Neural cell (in vitro differentiated cells): ENCODE measurements at regions not wholly inside any gene's neighbourhood (a gene's known extent, or its start where the extent isn't known, plus 50 kb on each side); places are given as distances from the start of the nearest gene placed in this dataset.

Source experiments
- H2AFZ ChIP-seq: fragments of 200-600, 300-800 bp; sonication (generic), shearing (Covaris generic); 2 replicates; pipeline ENCODE4 v1.6.0; 2014; ENCODE audit warnings: low read depth, mild to moderate bottlenecking, antibody characterized with exemption, low read length, moderate library complexity
- H3F3A ChIP-seq: fragments of 200-600 bp; shearing (Covaris generic); 2 replicates; pipeline ENCODE4 v1.6.1; 2016; ENCODE audit warnings: mild to moderate bottlenecking, moderate library complexity, mixed read lengths, antibody characterized with exemption, low read length; ENCODE audit not compliant: insufficient read depth, poor library complexity, severe bottlenecking
- H3K27ac ChIP-seq: fragments of 200-600, 300-800 bp; sonication (generic), shearing (Covaris generic); 2 replicates; pipeline ENCODE4 v1.5.1; 2014; ENCODE audit warnings: mild to moderate bottlenecking, low read length, moderate library complexity
- H3K27me3 ChIP-seq: fragments of 300-800, 200-600 bp; sonication (generic), shearing (Covaris generic); 2 replicates; pipeline ENCODE4 v1.6.0; 2014; ENCODE audit warnings: mild to moderate bottlenecking, low read depth, low read length, moderate library complexity; ENCODE audit not compliant: insufficient read depth
- H3K36me3 ChIP-seq: fragments of 300-800, 200-600 bp; sonication (generic), shearing (Covaris generic); 2 replicates; pipeline ENCODE4 v1.5.1; 2014; ENCODE audit warnings: mild to moderate bottlenecking, antibody characterized with exemption, low read length, moderate library complexity; ENCODE audit not compliant: insufficient read depth
- H3K4me2 ChIP-seq: fragments of 300-800, 200-600 bp; sonication (generic), shearing (Covaris generic); 2 replicates; pipeline ENCODE4 v1.6.0; 2014; ENCODE audit warnings: mild to moderate bottlenecking, low read length
- H3K4me3 ChIP-seq: fragments of 300-800, 200-600 bp; sonication (generic), shearing (Covaris generic); 2 replicates; pipeline ENCODE4 v1.5.1; 2014; ENCODE audit warnings: mild to moderate bottlenecking, low read length, moderate library complexity
- H3K79me2 ChIP-seq: fragments of 200-600 bp; shearing (Covaris generic); replicated peaks from 2 replicates; pipeline ENCODE4 v1.6.0; 2014; ENCODE audit warnings: mild to moderate bottlenecking, low read length, moderate library complexity; ENCODE audit not compliant: insufficient read depth
- H3K9ac ChIP-seq: fragments of 300-800, 200-600 bp; sonication (generic), shearing (Covaris generic); 2 replicates; pipeline ENCODE4 v1.6.1; 2016; ENCODE audit warnings: mild to moderate bottlenecking, low read length, mixed read lengths
- H3K9me2 ChIP-seq: fragments of 200-600 bp; shearing (Covaris generic); 2 replicates; pipeline ENCODE4 v1.6.1; 2016; ENCODE audit warnings: mild to moderate bottlenecking, low read length, mixed read lengths; ENCODE audit not compliant: insufficient read depth
- H3K9me3 ChIP-seq: fragments of 200-600, 300-800 bp; sonication (generic), shearing (Covaris generic); 2 replicates; pipeline ENCODE4 v1.6.1; 2016; ENCODE audit warnings: mild to moderate bottlenecking, mixed run types, low read length, moderate library complexity, mixed read lengths
- H4K20me1 ChIP-seq: fragments of 200-600 bp; shearing (Covaris generic); 2 replicates; pipeline ENCODE4 v1.6.1; 2016; ENCODE audit warnings: mild to moderate bottlenecking, mixed run types; ENCODE audit not compliant: insufficient read depth
- EP300 ChIP-seq: fragments of 450-650 bp; conservative IDR thresholded peaks from 2 replicates; pipeline ENCODE4 v1.6.1; 2014; ENCODE audit warnings: antibody characterized with exemption, mild to moderate bottlenecking, moderate library complexity; ENCODE audit not compliant: poor library complexity, severe bottlenecking
- EZH2 ChIP-seq: fragments of 200-600, 300-800 bp; shearing (Covaris generic), sonication (generic); IDR thresholded peaks from 2 replicates; pipeline ENCODE4 v1.6.1; 2014; ENCODE audit warnings: antibody characterized with exemption, low read length, borderline replicate concordance, mild to moderate bottlenecking; ENCODE audit not compliant: insufficient read depth, poor library complexity, severe bottlenecking
- MXI1 ChIP-seq: fragments of 450-650 bp; conservative IDR thresholded peaks from 2 replicates; pipeline ENCODE4 v1.6.1; 2014; ENCODE audit warnings: antibody characterized with exemption, mild to moderate bottlenecking; ENCODE audit not compliant: poor library complexity, severe bottlenecking
- POLR2AphosphoS5 ChIP-seq: IDR thresholded peaks from 2 replicates; pipeline ENCODE4 v1.6.1; 2012
- RAD21 ChIP-seq: fragments of 450-650 bp; conservative IDR thresholded peaks from 2 replicates; pipeline ENCODE4 v1.6.1; 2014; ENCODE audit warnings: antibody characterized with exemption, mild to moderate bottlenecking, moderate library complexity
- SMC3 ChIP-seq: fragments of 450-650 bp; conservative IDR thresholded peaks from 2 replicates; pipeline ENCODE4 v1.6.1; 2014; ENCODE audit warnings: antibody characterized with exemption, mild to moderate bottlenecking, moderate library complexity; ENCODE audit not compliant: poor library complexity
- TAF1 ChIP-seq: IDR thresholded peaks from 2 replicates; pipeline ENCODE4 v1.6.1; 2012; ENCODE audit warnings: low read depth
- TF ChIP-seq, protein P1 (sequence below): IDR thresholded peaks from 2 replicates; pipeline ENCODE4 v1.6.1; 2012; ENCODE audit warnings: borderline replicate concordance
- TF ChIP-seq, protein P2 (sequence below): fragments of 450-650 bp; IDR thresholded peaks from 2 replicates; pipeline ENCODE4 v1.5.1; 2014; ENCODE audit warnings: antibody characterized with exemption, mild to moderate bottlenecking, moderate library complexity; ENCODE audit not compliant: poor library complexity, severe bottlenecking

DNA sequence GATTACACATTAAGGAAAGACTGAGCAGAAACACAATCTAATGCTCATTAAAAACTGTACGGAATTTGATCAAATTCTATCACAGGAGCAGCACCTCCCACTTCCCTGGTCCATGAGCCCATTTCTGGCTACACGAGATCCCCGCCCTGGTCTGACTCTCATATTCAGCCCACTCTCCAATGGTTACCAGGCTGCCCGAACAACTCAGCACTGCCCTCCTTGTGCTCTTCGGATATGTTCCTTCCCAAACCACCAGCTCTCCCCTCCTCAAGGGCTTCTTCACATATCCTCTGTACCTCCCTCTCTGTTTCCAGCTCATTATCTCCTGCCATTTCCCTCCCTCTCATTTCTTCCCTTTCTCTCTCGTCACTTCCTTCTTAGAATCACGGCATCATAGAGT lies 180.5 kb downstream of the RSL24D1 start:
- no peaks in the 10 kb centered on the region for H4K20me1 ChIP-seq

DNA sequence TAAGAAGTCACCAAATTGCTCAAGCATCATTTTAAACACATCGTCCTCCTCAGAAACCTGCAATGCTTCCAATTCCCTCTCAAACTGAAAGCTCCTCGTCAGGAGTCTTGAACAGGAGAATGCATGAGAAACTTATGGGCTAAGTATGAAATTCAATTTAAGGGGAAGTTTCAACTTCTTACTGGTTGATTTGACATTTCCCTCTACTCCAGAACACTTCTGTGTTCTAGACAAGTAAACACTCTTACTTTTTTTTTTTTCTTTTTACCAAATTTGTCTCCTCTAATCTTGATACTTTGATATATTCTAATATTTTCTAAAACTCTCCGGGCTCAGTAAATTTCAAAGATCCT lies 181.7 kb downstream of the RSL24D1 start:
- no peaks in the 10 kb centered on the region for H3K27me3 ChIP-seq
- H3K4me2 ChIP-seq: no peak overlapping the region
- H3K27ac ChIP-seq: no peak overlapping the region
- TF ChIP-seq TAF1 (no peak), SMC3 (no peak), EZH2 (no peak), EP300 (no peak), POLR2AphosphoS5 (no peak), MXI1 (no peak), RAD21 (no peak)
- TF ChIP-seq, protein P1, sequence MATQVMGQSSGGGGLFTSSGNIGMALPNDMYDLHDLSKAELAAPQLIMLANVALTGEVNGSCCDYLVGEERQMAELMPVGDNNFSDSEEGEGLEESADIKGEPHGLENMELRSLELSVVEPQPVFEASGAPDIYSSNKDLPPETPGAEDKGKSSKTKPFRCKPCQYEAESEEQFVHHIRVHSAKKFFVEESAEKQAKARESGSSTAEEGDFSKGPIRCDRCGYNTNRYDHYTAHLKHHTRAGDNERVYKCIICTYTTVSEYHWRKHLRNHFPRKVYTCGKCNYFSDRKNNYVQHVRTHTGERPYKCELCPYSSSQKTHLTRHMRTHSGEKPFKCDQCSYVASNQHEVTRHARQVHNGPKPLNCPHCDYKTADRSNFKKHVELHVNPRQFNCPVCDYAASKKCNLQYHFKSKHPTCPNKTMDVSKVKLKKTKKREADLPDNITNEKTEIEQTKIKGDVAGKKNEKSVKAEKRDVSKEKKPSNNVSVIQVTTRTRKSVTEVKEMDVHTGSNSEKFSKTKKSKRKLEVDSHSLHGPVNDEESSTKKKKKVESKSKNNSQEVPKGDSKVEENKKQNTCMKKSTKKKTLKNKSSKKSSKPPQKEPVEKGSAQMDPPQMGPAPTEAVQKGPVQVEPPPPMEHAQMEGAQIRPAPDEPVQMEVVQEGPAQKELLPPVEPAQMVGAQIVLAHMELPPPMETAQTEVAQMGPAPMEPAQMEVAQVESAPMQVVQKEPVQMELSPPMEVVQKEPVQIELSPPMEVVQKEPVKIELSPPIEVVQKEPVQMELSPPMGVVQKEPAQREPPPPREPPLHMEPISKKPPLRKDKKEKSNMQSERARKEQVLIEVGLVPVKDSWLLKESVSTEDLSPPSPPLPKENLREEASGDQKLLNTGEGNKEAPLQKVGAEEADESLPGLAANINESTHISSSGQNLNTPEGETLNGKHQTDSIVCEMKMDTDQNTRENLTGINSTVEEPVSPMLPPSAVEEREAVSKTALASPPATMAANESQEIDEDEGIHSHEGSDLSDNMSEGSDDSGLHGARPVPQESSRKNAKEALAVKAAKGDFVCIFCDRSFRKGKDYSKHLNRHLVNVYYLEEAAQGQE: no peak
- TF ChIP-seq, protein P2, sequence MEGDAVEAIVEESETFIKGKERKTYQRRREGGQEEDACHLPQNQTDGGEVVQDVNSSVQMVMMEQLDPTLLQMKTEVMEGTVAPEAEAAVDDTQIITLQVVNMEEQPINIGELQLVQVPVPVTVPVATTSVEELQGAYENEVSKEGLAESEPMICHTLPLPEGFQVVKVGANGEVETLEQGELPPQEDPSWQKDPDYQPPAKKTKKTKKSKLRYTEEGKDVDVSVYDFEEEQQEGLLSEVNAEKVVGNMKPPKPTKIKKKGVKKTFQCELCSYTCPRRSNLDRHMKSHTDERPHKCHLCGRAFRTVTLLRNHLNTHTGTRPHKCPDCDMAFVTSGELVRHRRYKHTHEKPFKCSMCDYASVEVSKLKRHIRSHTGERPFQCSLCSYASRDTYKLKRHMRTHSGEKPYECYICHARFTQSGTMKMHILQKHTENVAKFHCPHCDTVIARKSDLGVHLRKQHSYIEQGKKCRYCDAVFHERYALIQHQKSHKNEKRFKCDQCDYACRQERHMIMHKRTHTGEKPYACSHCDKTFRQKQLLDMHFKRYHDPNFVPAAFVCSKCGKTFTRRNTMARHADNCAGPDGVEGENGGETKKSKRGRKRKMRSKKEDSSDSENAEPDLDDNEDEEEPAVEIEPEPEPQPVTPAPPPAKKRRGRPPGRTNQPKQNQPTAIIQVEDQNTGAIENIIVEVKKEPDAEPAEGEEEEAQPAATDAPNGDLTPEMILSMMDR: no peak
- H2AFZ ChIP-seq: no peak overlapping the region
- no peak overlapping the region for H3K4me3 ChIP-seq
- H3K36me3 ChIP-seq: no peaks in the 10 kb centered on the region
- H3K9me2 ChIP-seq: no peaks in the 10 kb centered on the region
- H3K79me2 ChIP-seq: no peaks in the 10 kb centered on the region
- no peaks in the 10 kb centered on the region for H3F3A ChIP-seq
- H3K9me3 ChIP-seq: no peaks in the 10 kb centered on the region
- no peak overlapping the region for H3K9ac ChIP-seq
- no peaks in the 10 kb centered on the region for H4K20me1 ChIP-seq

More for the DNA sequence above, 180.5 kb downstream of the RSL24D1 start:
- Histone ChIP-seq H3K4me3 (no peak overlapping the region), H3K27me3 (no peaks in the 10 kb centered on the region), H3K9me3 (no peaks in the 10 kb centered on the region), H3K4me2 (no peak overlapping the region), H3K9ac (no peak overlapping the region), H3K27ac (no peak overlapping the region), H3K9me2 (no peaks in the 10 kb centered on the region), H3K36me3 (no peaks in the 10 kb centered on the region), H2AFZ (no peak overlapping the region), H3F3A (no peaks in the 10 kb centered on the region), H3K79me2 (no peaks in the 10 kb centered on the region)
- TF ChIP-seq POLR2AphosphoS5: no peak
- TF ChIP-seq EZH2: no peak
- TF ChIP-seq SMC3: no peak
- no peak for TF ChIP-seq RAD21
- TF ChIP-seq TAF1: no peak
- TF ChIP-seq EP300: no peak
- TF ChIP-seq, protein P1: no peak
- TF ChIP-seq, protein P2: no peak
- no peak for TF ChIP-seq MXI1
